WTC11 (cell line): ENCODE measurements at regions not wholly inside any gene's neighbourhood (a gene's known extent, or its start where the extent isn't known, plus 50 kb on each side); places are given as distances from the start of the nearest gene placed in this dataset.

ENCODE experiments used
- ATAC-seq: fragments of 200-7000 bp; cut with Tn5 transposase; 2 replicates; pipeline ENCODE4 v1.10.0; 2021; ENCODE audit warnings: mild to moderate bottlenecking, moderate library complexity
- CTCF ChIA-PET: fragments of 300-600 bp; sonication (Branson Sonifier 250); formaldehyde crosslinking; loops from one replicate; lab custom pipeline; 2021; ENCODE audit warnings: antibody characterized with exemption; lab: Charles Lee
- POLR2A ChIA-PET: fragments of 350-600 bp; sonication (Branson Sonifier 250); formaldehyde crosslinking; loops from one replicate; lab custom pipeline; 2021; ENCODE audit warnings: antibody characterized with exemption; lab: Charles Lee
- DNase-seq: peaks from one replicate; pipeline ENCODE4 v3.0.0; 2021; ENCODE audit warnings: low spot score
- H3K27ac Mint-ChIP-seq: 2 replicates; pipeline ENCODE4 v1.8.0; 2021; ENCODE audit warnings: mixed read lengths
- H3K27me3 Mint-ChIP-seq: 2 replicates; pipeline ENCODE4 v1.8.0; 2021; ENCODE audit warnings: low read depth, mild to moderate bottlenecking, moderate library complexity, mixed read lengths
- H3K36me3 Mint-ChIP-seq: 2 replicates; pipeline ENCODE4 v1.8.0; 2021; ENCODE audit warnings: mixed read lengths
- H3K4me1 Mint-ChIP-seq: 2 replicates; pipeline ENCODE4 v1.8.0; 2022; ENCODE audit warnings: mixed read lengths
- H3K4me3 Mint-ChIP-seq: 2 replicates; pipeline ENCODE4 v1.8.0; 2021; ENCODE audit warnings: mild to moderate bottlenecking, moderate library complexity, mixed read lengths
- H3K9me3 Mint-ChIP-seq: 2 replicates; pipeline ENCODE4 v1.8.0; 2021; ENCODE audit warnings: mixed read lengths
- EMX1 ChIP-seq: fragments of 250-450 bp; sonication (Bioruptor Pico); IDR thresholded peaks from 2 replicates; pipeline ENCODE4 v1.8.0; 2021; ENCODE audit warnings: mild to moderate bottlenecking
- ESRRA ChIP-seq: sonication (generic); formaldehyde crosslinking; IDR thresholded peaks from 2 replicates; pipeline ENCODE4 v1.8.1; 2022; ENCODE audit warnings: mild to moderate bottlenecking, missing genetic modification reagents, borderline replicate concordance
- GABPB1 ChIP-seq: sonication (generic); formaldehyde crosslinking; IDR thresholded peaks from 2 replicates; pipeline ENCODE4 v1.8.1; 2023; ENCODE audit warnings: mild to moderate bottlenecking, missing genetic modification reagents
- GRHL2 ChIP-seq: fragments of 250-450 bp; sonication (Bioruptor Pico); IDR thresholded peaks from 2 replicates; pipeline ENCODE4 v1.8.0; 2022; ENCODE audit warnings: mild to moderate bottlenecking, moderate library complexity; ENCODE audit not compliant: insufficient replicate concordance, severe bottlenecking
- IRF2 ChIP-seq: sonication (generic); formaldehyde crosslinking; IDR thresholded peaks from 2 replicates; pipeline ENCODE4 v1.8.0; 2022; ENCODE audit warnings: low read depth, missing genetic modification reagents, borderline replicate concordance
- MLX ChIP-seq: sonication (generic); formaldehyde crosslinking; IDR thresholded peaks from 2 replicates; pipeline ENCODE4 v1.8.1; 2023; ENCODE audit warnings: mild to moderate bottlenecking, missing genetic modification reagents, moderate library complexity
- NR3C1 ChIP-seq: sonication (generic); formaldehyde crosslinking; conservative IDR thresholded peaks from 2 replicates; pipeline ENCODE4 v1.8.1; 2023; ENCODE audit warnings: low read depth, mild to moderate bottlenecking, missing genetic modification reagents
- OVOL2 ChIP-seq: fragments of 250-450 bp; sonication (Bioruptor Pico); IDR thresholded peaks from 2 replicates; pipeline ENCODE4 v1.9.0; 2021; ENCODE audit warnings: mild to moderate bottlenecking, borderline replicate concordance
- PRDM15 ChIP-seq: sonication (generic); formaldehyde crosslinking; IDR thresholded peaks from 2 replicates; pipeline ENCODE4 v1.8.0; 2022; ENCODE audit warnings: missing genetic modification reagents
- SMAD4 ChIP-seq: sonication (generic); formaldehyde crosslinking; IDR thresholded peaks from 2 replicates; pipeline ENCODE4 v1.8.0; 2022; ENCODE audit warnings: mild to moderate bottlenecking, missing genetic modification reagents
- STAT6 ChIP-seq: sonication (generic); formaldehyde crosslinking; conservative IDR thresholded peaks from 2 replicates; pipeline ENCODE4 v1.8.1; 2023; ENCODE audit warnings: mild to moderate bottlenecking, low read depth, missing genetic modification reagents, moderate library complexity
- ZNF396 ChIP-seq: fragments of 250-450 bp; sonication (Bioruptor Pico); IDR thresholded peaks from 2 replicates; pipeline ENCODE4 v1.8.0; 2021; ENCODE audit warnings: mild to moderate bottlenecking, moderate library complexity, borderline replicate concordance
- ZNF532 ChIP-seq: fragments of 250-450 bp; sonication (Bioruptor Pico); IDR thresholded peaks from 2 replicates; pipeline ENCODE4 v1.9.0; 2021; ENCODE audit warnings: mild to moderate bottlenecking, borderline replicate concordance
- ZNF671 ChIP-seq: fragments of 250-450 bp; sonication (Bioruptor Pico); IDR thresholded peaks from 2 replicates; pipeline ENCODE4 v1.8.0; 2021; ENCODE audit warnings: mild to moderate bottlenecking
- TF ChIP-seq, protein P1 (sequence below): fragments of 250-450 bp; sonication (Bioruptor Pico); IDR thresholded peaks from 2 replicates; pipeline ENCODE4 v1.9.0; 2021; ENCODE audit warnings: mild to moderate bottlenecking

- ATAC-seq (no peak), DNase-seq (no peak)
- no peaks in the 10 kb centered on the region for H3K9me3 Mint-ChIP-seq
- no peaks in the 10 kb centered on the region for H3K36me3 Mint-ChIP-seq
- ChIA-PET POLR2A (no interaction called here), CTCF (no interaction called here)
- H3K27me3 Mint-ChIP-seq: no peaks in the 10 kb centered on the region
- H3K27ac Mint-ChIP-seq: no peak overlapping the region
- TF ChIP-seq SMAD4 (CRISPR knock-in tag): no peak
- no peak for TF ChIP-seq EMX1 (CRISPR knock-in tag)
- no peak for TF ChIP-seq OVOL2 (CRISPR knock-in tag)
- no peak for TF ChIP-seq MLX
- no peak for TF ChIP-seq IRF2 (CRISPR knock-in tag)
- TF ChIP-seq ESRRA: no peak
- TF ChIP-seq NR3C1: no peak
- no peak for TF ChIP-seq ZNF671 (CRISPR knock-in tag)
- TF ChIP-seq, protein P1, sequence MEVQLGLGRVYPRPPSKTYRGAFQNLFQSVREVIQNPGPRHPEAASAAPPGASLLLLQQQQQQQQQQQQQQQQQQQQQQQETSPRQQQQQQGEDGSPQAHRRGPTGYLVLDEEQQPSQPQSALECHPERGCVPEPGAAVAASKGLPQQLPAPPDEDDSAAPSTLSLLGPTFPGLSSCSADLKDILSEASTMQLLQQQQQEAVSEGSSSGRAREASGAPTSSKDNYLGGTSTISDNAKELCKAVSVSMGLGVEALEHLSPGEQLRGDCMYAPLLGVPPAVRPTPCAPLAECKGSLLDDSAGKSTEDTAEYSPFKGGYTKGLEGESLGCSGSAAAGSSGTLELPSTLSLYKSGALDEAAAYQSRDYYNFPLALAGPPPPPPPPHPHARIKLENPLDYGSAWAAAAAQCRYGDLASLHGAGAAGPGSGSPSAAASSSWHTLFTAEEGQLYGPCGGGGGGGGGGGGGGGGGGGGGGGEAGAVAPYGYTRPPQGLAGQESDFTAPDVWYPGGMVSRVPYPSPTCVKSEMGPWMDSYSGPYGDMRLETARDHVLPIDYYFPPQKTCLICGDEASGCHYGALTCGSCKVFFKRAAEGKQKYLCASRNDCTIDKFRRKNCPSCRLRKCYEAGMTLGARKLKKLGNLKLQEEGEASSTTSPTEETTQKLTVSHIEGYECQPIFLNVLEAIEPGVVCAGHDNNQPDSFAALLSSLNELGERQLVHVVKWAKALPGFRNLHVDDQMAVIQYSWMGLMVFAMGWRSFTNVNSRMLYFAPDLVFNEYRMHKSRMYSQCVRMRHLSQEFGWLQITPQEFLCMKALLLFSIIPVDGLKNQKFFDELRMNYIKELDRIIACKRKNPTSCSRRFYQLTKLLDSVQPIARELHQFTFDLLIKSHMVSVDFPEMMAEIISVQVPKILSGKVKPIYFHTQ (CRISPR knock-in tag): no peak
- no peak for TF ChIP-seq ZNF532 (CRISPR knock-in tag)
- no peak for TF ChIP-seq ZNF396 (CRISPR knock-in tag)
- TF ChIP-seq PRDM15 (CRISPR knock-in tag): no peak
- TF ChIP-seq GRHL2 (CRISPR knock-in tag): no peak
- no peak for TF ChIP-seq STAT6 (CRISPR knock-in tag)
- TF ChIP-seq GABPB1: no peak
- H3K4me1 Mint-ChIP-seq: no peaks in the 10 kb centered on the region
- no peak overlapping the region for H3K4me3 Mint-ChIP-seq
These were observed 70.9 kb upstream of the NBPF4 start for GRCh38 chr1:108314815-108315214.
